Nephron progenitor cell (in vitro differentiated cells): ENCODE measurements at regions not wholly inside any gene's neighbourhood (a gene's known extent, or its start where the extent isn't known, plus 50 kb on each side); places are given as distances from the start of the nearest gene placed in this dataset.
A peak's percentile ranks its signal among the peaks of the same experiment; 100 is the strongest.

Experiments used
- DNase-seq: peaks from one replicate; pipeline ENCODE4 v3.0.0; 2021
- H3K27ac Mint-ChIP-seq: 2 replicates; pipeline ENCODE4 v1.8.0; 2021; ENCODE audit warnings: mild to moderate bottlenecking, moderate library complexity, mixed read lengths
- H3K27me3 Mint-ChIP-seq: 2 replicates; pipeline ENCODE4 v1.8.0; 2021; ENCODE audit warnings: mild to moderate bottlenecking, low read depth, mixed read lengths; ENCODE audit not compliant: poor library complexity
- H3K36me3 Mint-ChIP-seq: 2 replicates; pipeline ENCODE4 v1.8.0; 2021; ENCODE audit warnings: low read depth, mixed read lengths
- H3K4me1 Mint-ChIP-seq: 2 replicates; pipeline ENCODE4 v1.8.0; 2021; ENCODE audit warnings: mixed read lengths
- H3K4me3 Mint-ChIP-seq: 2 replicates; pipeline ENCODE4 v1.8.0; 2021; ENCODE audit warnings: mild to moderate bottlenecking, moderate library complexity, mixed read lengths
- H3K9me3 Mint-ChIP-seq: 2 replicates; pipeline ENCODE4 v1.8.0; 2021; ENCODE audit warnings: mild to moderate bottlenecking, moderate library complexity, mixed read lengths
- TF ChIP-seq, protein P1 (sequence below): fragments of 200-600 bp; sonication (generic); IDR thresholded peaks from 2 replicates; pipeline ENCODE4 v1.5.0; 2021; ENCODE audit warnings: antibody characterized with exemption

GRCh38 chr10:3532644-3533043 is 252.4 kb downstream of the KLF6 start:
- Mint-ChIP-seq H3K27me3 (peaks cover 3% of the 10 kb centered on the region), H3K4me3 (no peak overlapping the region), H3K36me3 (no peaks in the 10 kb centered on the region), H3K27ac (no peak overlapping the region), H3K4me1 (peaks cover 36% of the 10 kb centered on the region), H3K9me3 (no peaks in the 10 kb centered on the region)
- no peak for DNase-seq
- TF ChIP-seq, protein P1, sequence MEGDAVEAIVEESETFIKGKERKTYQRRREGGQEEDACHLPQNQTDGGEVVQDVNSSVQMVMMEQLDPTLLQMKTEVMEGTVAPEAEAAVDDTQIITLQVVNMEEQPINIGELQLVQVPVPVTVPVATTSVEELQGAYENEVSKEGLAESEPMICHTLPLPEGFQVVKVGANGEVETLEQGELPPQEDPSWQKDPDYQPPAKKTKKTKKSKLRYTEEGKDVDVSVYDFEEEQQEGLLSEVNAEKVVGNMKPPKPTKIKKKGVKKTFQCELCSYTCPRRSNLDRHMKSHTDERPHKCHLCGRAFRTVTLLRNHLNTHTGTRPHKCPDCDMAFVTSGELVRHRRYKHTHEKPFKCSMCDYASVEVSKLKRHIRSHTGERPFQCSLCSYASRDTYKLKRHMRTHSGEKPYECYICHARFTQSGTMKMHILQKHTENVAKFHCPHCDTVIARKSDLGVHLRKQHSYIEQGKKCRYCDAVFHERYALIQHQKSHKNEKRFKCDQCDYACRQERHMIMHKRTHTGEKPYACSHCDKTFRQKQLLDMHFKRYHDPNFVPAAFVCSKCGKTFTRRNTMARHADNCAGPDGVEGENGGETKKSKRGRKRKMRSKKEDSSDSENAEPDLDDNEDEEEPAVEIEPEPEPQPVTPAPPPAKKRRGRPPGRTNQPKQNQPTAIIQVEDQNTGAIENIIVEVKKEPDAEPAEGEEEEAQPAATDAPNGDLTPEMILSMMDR: no peak

DNA sequence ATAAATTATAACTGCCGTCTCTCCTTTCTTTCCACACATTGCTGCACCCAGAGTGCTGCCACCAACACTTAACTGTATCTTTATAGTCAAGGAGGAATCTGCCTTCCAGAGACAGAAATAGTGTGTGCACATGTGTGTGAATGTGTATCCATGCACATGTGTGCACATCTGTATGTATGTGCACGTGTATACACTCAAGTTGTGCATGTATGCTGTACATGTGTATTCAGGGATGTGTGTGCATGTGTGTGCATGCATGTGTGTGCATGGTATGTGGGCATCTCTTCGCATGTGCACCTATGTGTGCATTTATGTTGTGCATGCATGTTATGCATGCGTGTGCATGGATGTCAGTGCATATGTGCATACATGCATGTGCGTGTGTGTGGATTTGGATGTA is 253.3 kb downstream of the KLF6 start:
- H3K4me3 Mint-ChIP-seq: no peak overlapping the region
- H3K9me3 Mint-ChIP-seq: no peaks in the 10 kb centered on the region

DNA sequence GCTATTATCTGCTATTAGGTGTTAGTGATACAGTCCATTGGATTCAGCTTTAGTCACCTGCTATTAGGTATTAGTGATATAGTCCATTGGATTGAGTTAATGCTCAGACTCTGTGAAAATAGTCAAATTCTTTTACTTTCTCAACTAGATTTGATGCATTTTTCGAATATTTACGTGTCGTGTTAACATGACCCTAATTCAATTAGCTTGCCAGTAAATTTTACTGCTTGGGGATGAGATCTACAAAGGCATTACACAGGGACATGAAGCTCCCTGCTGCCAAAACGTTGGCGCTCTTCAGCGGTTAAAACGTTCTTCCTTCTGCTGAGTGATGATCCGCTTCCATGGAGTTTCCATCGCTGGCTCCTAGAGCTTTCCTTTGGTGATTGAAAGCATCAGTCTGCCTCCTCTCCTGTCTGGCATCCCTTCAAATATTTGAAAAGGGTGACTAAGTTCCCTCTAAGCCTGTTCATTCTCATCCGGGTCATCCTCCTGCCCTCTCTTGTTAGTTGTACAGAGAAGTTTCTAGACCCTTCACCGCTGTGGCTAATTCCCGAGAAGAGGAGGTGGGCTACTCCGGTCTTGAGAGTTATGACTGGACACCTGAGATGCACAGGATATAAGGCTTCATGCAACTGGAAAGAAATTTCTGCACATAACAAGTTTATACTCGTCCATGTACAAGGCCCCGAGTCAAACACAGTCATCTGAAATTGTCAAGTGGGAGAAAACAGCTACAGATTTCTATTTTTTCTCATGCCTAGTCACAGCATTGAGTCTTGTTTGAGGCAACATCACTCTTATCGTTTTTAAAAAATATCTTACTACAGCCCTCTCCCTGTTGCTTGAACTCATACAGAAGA is 254.0 kb downstream of the KLF6 start:
- peaks cover 48% of the 10 kb centered on the region for H3K4me1 Mint-ChIP-seq

More for the DNA sequence above, 253.3 kb downstream of the KLF6 start:
- Mint-ChIP-seq H3K27ac (no peak overlapping the region), H3K36me3 (no peaks in the 10 kb centered on the region), H3K27me3 (peaks cover 3% of the 10 kb centered on the region), H3K4me1 (peaks cover 45% of the 10 kb centered on the region)
- TF ChIP-seq, protein P1: no peak
- DNase-seq: no peak

GRCh38 chr10:3530346-3530745 is 254.7 kb downstream of the KLF6 start:
- no peak overlapping the region for H3K27ac Mint-ChIP-seq
- TF ChIP-seq, protein P1: no peak
- peaks cover 54% of the 10 kb centered on the region for H3K4me1 Mint-ChIP-seq
- no peaks in the 10 kb centered on the region for H3K36me3 Mint-ChIP-seq
- no peak for DNase-seq
- H3K27me3 Mint-ChIP-seq: peaks cover 3% of the 10 kb centered on the region
- no peaks in the 10 kb centered on the region for H3K9me3 Mint-ChIP-seq
- H3K4me3 Mint-ChIP-seq: no peak overlapping the region

More for the DNA sequence above, 254.0 kb downstream of the KLF6 start:
- H3K4me3 Mint-ChIP-seq: no peak overlapping the region
- TF ChIP-seq, protein P1: no peak
- no peak for DNase-seq
- peaks cover 3% of the 10 kb centered on the region for H3K27me3 Mint-ChIP-seq
- no peaks in the 10 kb centered on the region for H3K36me3 Mint-ChIP-seq
- peak overlapping the region; percentile 5 for H3K27ac Mint-ChIP-seq
- H3K9me3 Mint-ChIP-seq: no peaks in the 10 kb centered on the region

DNA sequence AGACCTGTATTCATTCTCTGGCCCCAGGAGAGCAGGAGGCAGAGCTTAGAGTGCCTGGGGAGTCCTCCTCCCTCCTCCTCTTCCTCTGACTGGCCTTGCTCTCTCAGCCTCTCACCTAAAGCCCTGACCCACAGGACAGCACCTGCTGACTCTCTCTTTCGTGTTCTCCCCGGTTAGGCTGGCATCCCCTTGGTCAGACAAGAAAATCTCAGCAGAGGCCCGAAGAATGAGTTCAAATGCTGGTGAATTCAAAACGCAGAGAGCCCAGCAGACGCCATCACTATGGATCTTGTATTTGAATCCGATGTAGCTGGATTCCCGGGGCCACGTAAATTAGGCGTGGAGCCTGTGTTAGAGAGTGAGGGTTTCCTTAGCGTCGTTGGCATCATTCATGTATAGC is 255.3 kb downstream of the KLF6 start:
- TF ChIP-seq, protein P1: no peak
- Mint-ChIP-seq H3K27ac (peak overlapping the region; percentile 69), H3K9me3 (no peaks in the 10 kb centered on the region), H3K4me1 (peaks cover 59% of the 10 kb centered on the region), H3K27me3 (peaks cover 3% of the 10 kb centered on the region), H3K4me3 (no peak overlapping the region), H3K36me3 (no peaks in the 10 kb centered on the region)
- DNase-seq: no peak
